PC-3 (cell line): ENCODE measurements at regions not wholly inside any gene's neighbourhood (a gene's known extent, or its start where the extent isn't known, plus 50 kb on each side); places are given as distances from the start of the nearest gene placed in this dataset.

Source experiments
- CTCF ChIP-seq: fragments of 300-600 bp; sonication (generic); conservative IDR thresholded peaks from 2 replicates; pipeline ENCODE4 v1.5.1; 2017; ENCODE audit warnings: antibody characterized with exemption, low read depth, mild to moderate bottlenecking, low read length
- EZH2 ChIP-seq: fragments of 300-600 bp; sonication (generic); IDR thresholded peaks from one replicate; pipeline ENCODE4 v1.6.1; 2017; ENCODE audit warnings: antibody characterized with exemption, mild to moderate bottlenecking, low read length; ENCODE audit not compliant: unreplicated experiment

- TF ChIP-seq CTCF (no peak), EZH2 (no peak)
These were observed 202.5 kb upstream of the KLF8 start for GRCh38 chrX:56029691-56030090.
